Psoas muscle (tissue), 7 donors: ENCODE measurements at regions not wholly inside any gene's neighbourhood (a gene's known extent, or its start where the extent isn't known, plus 50 kb on each side); places are given as distances from the start of the nearest gene placed in this dataset.

Source experiments
- ATAC-seq, 4 donors: fragments of 200-7000 bp; cut with Tn5 transposase; one replicate each; pipeline ENCODE4 v1.9.1; 2020; ENCODE audit warnings: moderate library complexity in 3 of 4, mild to moderate bottlenecking in 2 of 4
- DNase-seq, 2 donors: peaks; one replicate each; pipeline ENCODE4 v3.0.0-alpha.2; 2020
- H3K27ac ChIP-seq: fragments of 200-600 bp; one replicate; pipeline ENCODE4 v1.8.0; 2022
- H3K27me3 ChIP-seq, 3 donors: fragments of 200-600 bp in 1 of 3; one replicate each; pipeline versions ENCODE4 v1.6.1 to v1.8.0; 2013 to 2022; ENCODE audit warnings: low read length in 2 of 3, mild to moderate bottlenecking in 2 of 3, moderate library complexity in 1 of 3; ENCODE audit not compliant: insufficient read depth in 3 of 3
- H3K36me3 ChIP-seq, 2 donors: fragments of 200-600 bp in 1 of 2; one replicate each; pipeline versions ENCODE4 v1.6.1 to v1.8.0; 2013 to 2022; ENCODE audit warnings: low read depth in 1 of 2, mild to moderate bottlenecking in 1 of 2, moderate library complexity in 1 of 2; ENCODE audit not compliant: insufficient read depth in 1 of 2
- H3K4me1 ChIP-seq: fragments of 200-600 bp; one replicate; pipeline ENCODE4 v1.8.0; 2022
- H3K4me3 ChIP-seq: fragments of 200-600 bp; one replicate; pipeline ENCODE4 v1.8.0; 2022; ENCODE audit warnings: mild to moderate bottlenecking
- H3K9me3 ChIP-seq: fragments of 200-600 bp; one replicate; pipeline ENCODE4 v1.8.0; 2022
- WGBS, 3 donors: extraction: QIAGEN DNeasy Blood & Tissue Kit; methylation state at CpG; one replicate each; pipeline versions ENCODE4 v1.1.6 to v1.1.7; 2013; 5-methylcytosine and 5-hydroxymethylcytosine counted together
- intact Hi-C, 2 donors: fragments of 100-400 bp; cut with DNase I; formaldehyde crosslinking; loops; one replicate each; pipeline versions ENCODE4 v1.11.0 to v1.14.2; 2022
- TF ChIP-seq, protein P1 (sequence below): fragments of 200-600 bp; IDR thresholded peaks from one replicate; pipeline ENCODE4 v1.8.0; 2022; ENCODE audit warnings: antibody characterized with exemption
- donor health status: healthy with polysubstance abuse.
- donor health status: DM: no; HTN: no; CAD: no; lungs with moderate emphysema.
- donor health status: Bipolar disorder and iron deficiency.
- donor health status: healthy.
- donor health status: DM: yes; HTN: yes; CAD: no.
- donor health status: DM: no; HTN: no; CAD: no.
- donor health status: DM: yes; HTN: yes; CAD: no.

DNA sequence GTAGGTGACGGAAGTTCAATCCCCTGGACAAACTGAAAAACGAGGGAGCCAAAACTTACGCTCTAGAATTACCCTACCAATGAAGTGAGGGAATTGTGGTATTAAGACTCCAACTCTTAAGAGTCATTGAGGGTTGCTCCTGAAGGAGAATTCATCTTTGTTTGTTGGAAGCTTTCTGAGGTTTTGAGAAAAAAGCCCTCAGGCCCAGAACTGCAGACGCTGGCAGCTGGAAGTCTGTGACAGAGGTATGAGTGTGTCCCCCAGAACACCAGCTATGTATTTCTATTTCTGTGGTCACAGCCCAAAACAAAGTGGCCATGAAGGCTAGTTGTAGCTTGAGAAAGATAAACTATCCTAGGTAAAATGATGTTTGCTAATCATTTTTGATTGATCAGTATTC, 438.8 kb upstream of the B3GALT2 start:
- intact Hi-C loops = no loop called here
- Histone ChIP-seq H3K4me1 (no peaks in the 10 kb centered on the region), H3K27me3 (no peaks in the 10 kb centered on the region), H3K27ac (no peak overlapping the region), H3K36me3 (no peaks in the 10 kb centered on the region), H3K9me3 (no peaks in the 10 kb centered on the region), H3K4me3 (no peak overlapping the region)
- TF ChIP-seq, protein P1, sequence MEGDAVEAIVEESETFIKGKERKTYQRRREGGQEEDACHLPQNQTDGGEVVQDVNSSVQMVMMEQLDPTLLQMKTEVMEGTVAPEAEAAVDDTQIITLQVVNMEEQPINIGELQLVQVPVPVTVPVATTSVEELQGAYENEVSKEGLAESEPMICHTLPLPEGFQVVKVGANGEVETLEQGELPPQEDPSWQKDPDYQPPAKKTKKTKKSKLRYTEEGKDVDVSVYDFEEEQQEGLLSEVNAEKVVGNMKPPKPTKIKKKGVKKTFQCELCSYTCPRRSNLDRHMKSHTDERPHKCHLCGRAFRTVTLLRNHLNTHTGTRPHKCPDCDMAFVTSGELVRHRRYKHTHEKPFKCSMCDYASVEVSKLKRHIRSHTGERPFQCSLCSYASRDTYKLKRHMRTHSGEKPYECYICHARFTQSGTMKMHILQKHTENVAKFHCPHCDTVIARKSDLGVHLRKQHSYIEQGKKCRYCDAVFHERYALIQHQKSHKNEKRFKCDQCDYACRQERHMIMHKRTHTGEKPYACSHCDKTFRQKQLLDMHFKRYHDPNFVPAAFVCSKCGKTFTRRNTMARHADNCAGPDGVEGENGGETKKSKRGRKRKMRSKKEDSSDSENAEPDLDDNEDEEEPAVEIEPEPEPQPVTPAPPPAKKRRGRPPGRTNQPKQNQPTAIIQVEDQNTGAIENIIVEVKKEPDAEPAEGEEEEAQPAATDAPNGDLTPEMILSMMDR = no peak
- ATAC-seq (no peak), DNase-seq (no peak)
- 55 to 65% (median 58%) methylated on average over 4 of the region's 4 CpGs for WGBS, 3 donors

DNA sequence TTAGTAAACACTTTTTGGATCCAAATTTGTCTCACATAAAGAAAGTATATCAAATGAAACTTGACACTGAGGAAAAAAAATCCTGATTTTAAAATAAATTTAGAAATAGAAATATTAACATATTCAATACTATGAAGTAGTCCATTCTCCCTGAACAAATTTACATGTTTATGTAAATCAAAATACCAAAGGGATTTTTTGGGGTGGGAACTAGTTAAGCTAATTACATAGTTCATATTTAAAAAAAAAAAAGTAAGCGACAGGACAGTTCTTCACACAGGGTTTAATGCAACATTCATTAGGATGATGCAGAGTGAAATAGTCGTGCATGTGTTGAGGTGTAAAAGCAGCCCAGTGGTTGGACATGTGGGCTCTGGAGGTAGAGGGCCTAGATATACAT, 433.5 kb upstream of the B3GALT2 start:
- no peak for DNase-seq
- Histone ChIP-seq H3K27me3 (no peaks in the 10 kb centered on the region), H3K27ac (no peak overlapping the region), H3K4me3 (no peak overlapping the region), H3K4me1 (no peaks in the 10 kb centered on the region), H3K9me3 (no peaks in the 10 kb centered on the region), H3K36me3 (no peaks in the 10 kb centered on the region)
- 91 to 96% (median 94%) methylated on average over 2 of the region's 2 CpGs for WGBS, 3 donors
- intact Hi-C loops = no loop called here
- TF ChIP-seq, protein P1 = no peak
- no peak for ATAC-seq

DNA sequence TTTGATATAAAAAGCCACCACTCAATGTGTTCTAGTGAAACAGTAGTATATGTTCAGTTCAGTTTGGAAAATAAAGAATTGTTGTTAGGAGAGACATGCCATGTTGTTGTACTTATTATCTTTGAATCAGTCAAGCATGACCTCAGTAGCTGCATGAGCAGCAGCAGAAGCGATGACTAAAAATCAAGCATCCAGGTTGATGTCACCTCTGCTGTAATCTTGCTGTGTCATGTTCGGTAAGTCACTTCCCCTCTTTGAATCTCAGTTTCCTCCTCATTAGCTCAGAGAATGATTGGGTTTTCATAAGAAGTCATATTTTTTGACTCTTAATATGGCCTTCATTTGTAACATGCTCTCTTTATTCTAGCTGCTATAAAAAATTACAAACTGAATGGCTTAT, 428.4 kb upstream of the B3GALT2 start:
- intact Hi-C loops = no loop called here
- WGBS, 3 donors = 86 to 97% (median 91%) methylated on average over 2 of the region's 2 CpGs
- Histone ChIP-seq H3K9me3 (no peaks in the 10 kb centered on the region), H3K4me1 (no peaks in the 10 kb centered on the region), H3K4me3 (no peak overlapping the region), H3K36me3 (no peaks in the 10 kb centered on the region), H3K27ac (no peak overlapping the region), H3K27me3 (no peaks in the 10 kb centered on the region)
- DNase-seq (no peak), ATAC-seq (no peak)
- TF ChIP-seq, protein P1 = no peak

DNA sequence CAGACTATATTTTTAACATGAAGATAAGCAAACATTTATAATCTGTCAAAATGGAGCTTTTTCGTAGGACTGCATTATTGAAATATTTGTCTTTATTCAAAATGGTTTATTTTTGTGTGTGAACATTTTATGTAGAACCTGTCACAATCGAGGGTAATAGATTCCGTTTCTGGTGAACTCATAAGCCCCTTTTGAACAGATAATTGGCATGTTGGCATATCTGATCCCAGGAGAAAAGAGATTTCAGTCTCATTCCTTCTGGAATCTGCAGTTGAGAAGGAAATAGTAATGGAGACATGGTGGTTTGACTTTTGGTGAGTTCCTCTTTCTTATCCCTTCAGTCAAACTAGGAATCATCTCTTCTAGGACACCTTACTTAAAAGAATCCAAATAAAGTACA, 427.9 kb upstream of the B3GALT2 start:
- WGBS, 3 donors = 68 to 82% (median 72%) methylated on average over 3 of the region's 3 CpGs
- intact Hi-C loops = no loop called here
- no peak for DNase-seq

DNA sequence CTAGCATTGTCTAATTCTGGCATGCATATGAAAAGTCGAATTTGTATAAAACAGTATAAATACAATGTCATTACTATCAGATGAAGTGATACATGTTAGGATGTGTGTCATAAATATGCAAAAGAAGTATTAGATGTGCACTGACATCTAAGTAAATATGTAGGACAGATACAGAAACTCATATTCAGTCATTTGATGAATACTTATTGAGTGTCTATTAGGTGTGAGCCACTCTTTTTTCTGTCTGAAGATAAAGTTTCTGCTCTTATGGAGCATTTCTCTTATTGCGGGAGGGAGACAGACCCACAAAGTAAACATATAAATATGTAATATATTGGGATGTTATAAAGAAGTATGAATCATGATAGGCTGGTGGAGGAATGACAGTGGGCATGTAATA, 426.6 kb upstream of the B3GALT2 start:
- Histone ChIP-seq H3K9me3 (no peaks in the 10 kb centered on the region), H3K36me3 (no peaks in the 10 kb centered on the region), H3K4me3 (no peak overlapping the region), H3K27ac (no peak overlapping the region), H3K27me3 (no peaks in the 10 kb centered on the region), H3K4me1 (no peaks in the 10 kb centered on the region)
- ATAC-seq = no peak
- intact Hi-C loops = no loop called here
- DNase-seq = no peak
- 90 to 96% (median 92%) methylated on average over 2 of the region's 2 CpGs for WGBS, 3 donors
- TF ChIP-seq, protein P1 = no peak

More for the DNA sequence above, 427.9 kb upstream of the B3GALT2 start:
- no peak overlapping the region for H3K4me3 ChIP-seq
- H3K9me3 ChIP-seq = no peaks in the 10 kb centered on the region
- no peaks in the 10 kb centered on the region for H3K27me3 ChIP-seq
- TF ChIP-seq, protein P1 = no peak
- no peak overlapping the region for H3K27ac ChIP-seq
- ATAC-seq = no peak
- H3K4me1 ChIP-seq = no peaks in the 10 kb centered on the region
- no peaks in the 10 kb centered on the region for H3K36me3 ChIP-seq
